ENCODE measurements at regions not wholly inside any gene's neighbourhood (a gene's known extent, or its start where the extent isn't known, plus 50 kb on each side); places are given as distances from the start of the nearest gene placed in this dataset.

DNA sequence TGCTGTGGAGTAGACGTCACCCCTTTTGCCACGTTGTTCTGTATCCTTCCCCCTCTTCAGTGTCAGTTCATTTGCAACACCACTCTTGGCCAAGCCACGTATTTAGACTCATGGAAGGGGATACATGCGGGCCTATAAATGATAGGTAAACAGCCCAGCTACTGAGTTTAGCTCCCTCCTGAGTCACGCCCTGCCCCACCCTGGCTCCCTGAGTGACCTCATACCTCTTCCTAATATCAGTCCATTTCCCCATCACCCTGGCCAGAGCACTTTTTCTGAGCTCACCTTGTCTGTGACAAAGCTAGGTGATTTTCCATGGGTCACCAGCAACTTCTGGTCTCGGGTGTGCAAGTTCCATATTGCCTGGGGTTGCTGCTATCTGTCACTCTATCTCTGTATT, 147.2 kb upstream of the MAF start:
- H3K4me1 Mint-ChIP-seq (ENCODE audit: low read depth in 2 of 2) = no peaks in the 10 kb centered on the region
- no peak for DNase-seq (ENCODE audit: low spot score)

DNA sequence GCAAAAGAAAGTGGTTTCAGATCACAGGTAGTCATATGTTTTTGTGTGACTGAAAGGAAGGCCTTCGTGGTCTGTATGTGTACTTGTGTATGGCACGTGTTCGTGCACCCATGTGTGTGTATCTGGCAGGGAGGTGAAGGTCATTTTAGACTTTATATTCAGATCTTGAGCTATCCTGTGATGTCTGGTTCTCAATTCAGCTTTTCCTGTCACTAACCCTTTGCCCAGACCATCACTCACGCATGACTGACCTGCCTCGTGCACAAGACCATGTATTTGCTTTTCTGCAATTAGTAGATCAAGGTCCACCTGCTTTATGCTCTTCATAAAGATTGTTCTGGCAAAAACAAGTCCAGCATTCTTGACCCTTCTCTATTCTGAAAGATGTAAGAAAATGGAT, 139.7 kb upstream of the MAF start:
- Mint-ChIP-seq H3K27me3 (peaks cover 12 to 46% of the 10 kb centered on the region in 2 donors), H3K27ac (no peak overlapping the region), H3K4me3 (no peak overlapping the region), H3K4me1 (ENCODE audit: low read depth in 2 of 2) (no peaks in the 10 kb centered on the region), H3K36me3 (no peaks in the 10 kb centered on the region), H3K9me3 (no peaks in the 10 kb centered on the region)
- ATAC-seq (no peak), DNase-seq (ENCODE audit: low spot score) (no peak)

More for the DNA sequence above, 147.2 kb upstream of the MAF start:
- Mint-ChIP-seq H3K4me3 (no peak overlapping the region), H3K27ac (no peak overlapping the region), H3K36me3 (peaks cover 5% of the 10 kb centered on the region), H3K27me3 (peaks cover 13 to 41% of the 10 kb centered on the region in 2 donors), H3K9me3 (peaks cover 5% of the 10 kb centered on the region)
- no peak for ATAC-seq

DNA sequence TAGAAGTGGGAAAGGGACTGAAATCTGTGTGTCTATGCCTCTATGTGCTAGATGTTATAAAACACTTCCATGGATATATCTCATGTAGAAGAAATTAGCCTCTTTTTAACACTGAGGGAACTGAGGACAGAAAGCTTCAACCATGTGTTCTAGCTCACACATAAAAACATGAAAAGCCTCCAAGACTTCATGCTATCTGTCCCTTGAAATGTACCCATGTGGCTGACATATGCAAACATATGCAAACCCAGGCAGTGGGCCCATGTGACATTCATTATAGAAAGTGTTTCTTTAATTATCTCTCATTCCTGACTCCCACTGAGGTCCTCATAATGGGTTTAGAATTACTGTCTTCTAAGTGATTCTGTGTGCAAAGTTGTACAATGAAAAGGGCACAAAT, 134.7 kb upstream of the MAF start:
- H3K4me3 Mint-ChIP-seq = no peak overlapping the region
- H3K36me3 Mint-ChIP-seq = no peaks in the 10 kb centered on the region
- no peak overlapping the region for H3K27ac Mint-ChIP-seq
- ATAC-seq = no peak
- peaks cover 28 to 68% of the 10 kb centered on the region in 2 donors for H3K27me3 Mint-ChIP-seq
- no peak for DNase-seq (ENCODE audit: low spot score)
- H3K4me1 Mint-ChIP-seq (ENCODE audit: low read depth in 2 of 2) = peaks cover 0 to 3% of the 10 kb centered on the region in 2 donors
- no peaks in the 10 kb centered on the region for H3K9me3 Mint-ChIP-seq

DNA sequence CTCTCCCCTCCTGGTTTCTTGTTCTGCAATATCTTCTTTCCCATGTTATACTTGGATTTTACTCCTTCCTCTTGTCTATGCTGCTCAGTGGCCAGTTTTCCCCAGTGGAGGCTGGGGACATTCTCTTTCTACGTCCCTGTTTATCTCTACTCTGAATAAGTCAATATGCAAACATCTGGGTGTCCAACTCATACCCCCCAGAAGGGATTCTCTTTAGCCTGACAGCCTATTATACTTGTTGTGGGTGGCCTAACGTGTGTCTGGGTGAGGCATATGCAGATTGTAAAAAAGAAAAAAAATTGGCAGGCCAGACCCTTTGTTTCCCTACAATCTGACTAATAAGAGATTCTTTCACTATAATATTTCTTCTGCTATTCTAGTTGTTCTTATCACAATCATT, 134.2 kb upstream of the MAF start:
- no peak overlapping the region for H3K27ac Mint-ChIP-seq

DNA sequence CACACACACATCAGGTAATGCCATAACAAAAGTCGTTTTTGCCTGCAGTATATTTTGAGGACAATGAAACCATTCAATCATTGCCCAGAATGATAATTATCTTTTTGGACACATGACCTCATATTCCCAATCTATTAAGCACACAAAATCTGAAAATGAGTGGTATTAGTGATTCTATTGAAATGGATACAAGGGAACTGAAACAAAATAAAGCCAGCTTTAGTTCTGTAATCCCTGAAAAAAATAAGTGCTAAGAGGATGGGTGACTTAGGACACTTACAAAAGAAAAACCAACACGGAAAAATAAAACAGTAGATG, 128.3 kb upstream of the MAF start:
- no peak for ATAC-seq
- Mint-ChIP-seq H3K9me3 (no peaks in the 10 kb centered on the region), H3K27me3 (peaks cover 17 to 29% of the 10 kb centered on the region in 2 donors), H3K27ac (no peak overlapping the region), H3K4me1 (ENCODE audit: low read depth in 2 of 2) (peaks cover 0 to 3% of the 10 kb centered on the region in 2 donors), H3K4me3 (no peak overlapping the region), H3K36me3 (no peaks in the 10 kb centered on the region)
- no peak for DNase-seq (ENCODE audit: low spot score)

More for the DNA sequence above, 134.2 kb upstream of the MAF start:
- Mint-ChIP-seq H3K36me3 (no peaks in the 10 kb centered on the region), H3K4me3 (no peak overlapping the region), H3K27me3 (peaks cover 27 to 68% of the 10 kb centered on the region in 2 donors), H3K9me3 (no peaks in the 10 kb centered on the region), H3K4me1 (ENCODE audit: low read depth in 2 of 2) (peaks cover 0 to 3% of the 10 kb centered on the region in 2 donors)
- DNase-seq (ENCODE audit: low spot score) (no peak), ATAC-seq (no peak)

DNA sequence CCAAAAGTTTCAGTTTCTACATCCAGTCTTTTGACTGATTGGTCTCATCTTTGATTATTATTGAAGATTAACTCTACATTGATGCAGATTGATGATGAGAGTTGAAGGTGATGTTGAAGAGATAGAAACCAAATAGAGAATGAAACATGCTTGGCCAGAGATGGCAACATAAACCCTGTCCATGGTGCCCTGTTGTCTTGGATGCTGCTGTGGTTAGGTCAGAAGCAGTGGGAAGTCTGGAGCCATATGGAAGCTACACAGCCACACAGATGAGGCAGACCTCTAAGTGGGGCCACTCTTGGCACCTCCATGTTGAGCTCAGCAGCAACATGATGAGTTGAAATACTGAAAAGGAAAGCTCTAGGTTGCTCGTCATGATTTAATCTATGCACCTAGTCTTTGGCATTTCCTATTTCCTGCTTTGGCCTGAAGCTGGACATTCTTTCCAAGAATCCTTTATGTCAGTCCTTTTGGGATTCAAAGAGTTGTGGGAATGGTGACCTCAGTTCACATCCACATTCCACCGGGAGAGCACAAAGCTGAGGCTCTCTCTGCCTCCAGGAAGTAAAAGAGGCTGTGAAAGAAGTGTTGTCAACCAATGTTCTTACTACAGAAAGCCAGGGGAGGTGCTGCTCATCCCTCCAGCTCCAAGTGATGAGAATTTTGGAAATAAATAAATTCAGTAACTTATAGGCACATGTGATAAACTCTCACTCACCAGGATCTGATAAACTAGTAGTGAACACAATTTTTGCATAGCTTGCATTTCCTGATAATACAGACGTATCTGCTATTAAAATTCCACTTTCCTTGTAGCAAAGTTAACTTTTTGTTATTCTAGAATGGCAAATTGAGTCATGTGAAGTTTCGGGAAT, 127.7 kb upstream of the MAF start:
- no peak for DNase-seq (ENCODE audit: low spot score)
- H3K27ac Mint-ChIP-seq = no peak overlapping the region
- H3K9me3 Mint-ChIP-seq = no peaks in the 10 kb centered on the region
- peaks cover 0 to 3% of the 10 kb centered on the region in 2 donors for H3K4me1 Mint-ChIP-seq (ENCODE audit: low read depth in 2 of 2)
- no peak overlapping the region for H3K4me3 Mint-ChIP-seq
- H3K27me3 Mint-ChIP-seq = peaks cover 15 to 23% of the 10 kb centered on the region in 2 donors
- no peak for ATAC-seq
- no peaks in the 10 kb centered on the region for H3K36me3 Mint-ChIP-seq

DNA sequence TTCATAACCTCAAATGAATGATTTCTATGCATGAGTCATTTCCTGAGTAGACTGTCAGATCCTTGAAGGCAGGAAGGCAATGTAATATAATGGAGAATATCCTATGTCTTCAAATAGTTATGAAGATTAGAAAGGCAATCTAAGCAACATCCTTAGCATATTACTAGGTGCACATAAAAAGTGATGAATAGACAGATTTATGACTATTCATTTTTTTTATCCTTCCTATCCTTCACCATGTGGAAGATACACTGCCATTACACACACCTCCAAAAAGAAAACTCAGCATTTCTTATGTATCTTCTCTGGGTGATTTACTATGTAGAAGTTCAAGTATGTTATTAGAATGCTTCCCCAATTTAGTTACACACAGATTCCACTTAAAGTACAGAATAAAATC, 126.4 kb upstream of the MAF start:
- no peak for DNase-seq (ENCODE audit: low spot score)
- ATAC-seq = no peak
- Mint-ChIP-seq H3K9me3 (peaks cover 6% of the 10 kb centered on the region), H3K27ac (no peak overlapping the region), H3K4me1 (ENCODE audit: low read depth in 2 of 2) (peaks cover 6% of the 10 kb centered on the region in 2 donors), H3K27me3 (peaks cover 15 to 22% of the 10 kb centered on the region in 2 donors), H3K36me3 (no peaks in the 10 kb centered on the region), H3K4me3 (no peak overlapping the region)

DNA sequence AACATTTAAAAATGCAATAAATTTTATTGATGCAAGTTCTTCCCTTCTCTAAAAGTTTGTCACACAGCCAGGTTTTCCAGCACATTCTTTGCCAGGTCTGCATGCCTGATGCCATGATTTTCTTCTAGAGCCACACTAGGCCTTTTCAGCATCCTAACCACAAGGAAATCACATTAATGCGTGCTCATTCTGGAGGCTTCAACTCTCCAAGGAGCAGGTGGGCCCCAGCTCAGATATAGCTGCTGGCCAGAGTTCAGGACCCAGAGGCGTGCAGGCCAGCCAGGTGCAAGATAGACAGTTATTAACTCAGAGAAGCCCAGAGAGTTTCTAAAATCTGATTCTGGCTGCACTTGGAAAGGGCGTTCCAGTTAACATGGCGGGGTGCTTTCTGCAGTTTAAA, 124.5 kb upstream of the MAF start:
- Mint-ChIP-seq H3K4me3 (no peak overlapping the region), H3K9me3 (peaks cover 6% of the 10 kb centered on the region), H3K4me1 (ENCODE audit: low read depth in 2 of 2) (peaks cover 6% of the 10 kb centered on the region in 2 donors), H3K27ac (no peak overlapping the region), H3K27me3 (peaks cover 3 to 6% of the 10 kb centered on the region in 2 donors), H3K36me3 (no peaks in the 10 kb centered on the region)
- DNase-seq (ENCODE audit: low spot score) (no peak), ATAC-seq (no peak)

DNA sequence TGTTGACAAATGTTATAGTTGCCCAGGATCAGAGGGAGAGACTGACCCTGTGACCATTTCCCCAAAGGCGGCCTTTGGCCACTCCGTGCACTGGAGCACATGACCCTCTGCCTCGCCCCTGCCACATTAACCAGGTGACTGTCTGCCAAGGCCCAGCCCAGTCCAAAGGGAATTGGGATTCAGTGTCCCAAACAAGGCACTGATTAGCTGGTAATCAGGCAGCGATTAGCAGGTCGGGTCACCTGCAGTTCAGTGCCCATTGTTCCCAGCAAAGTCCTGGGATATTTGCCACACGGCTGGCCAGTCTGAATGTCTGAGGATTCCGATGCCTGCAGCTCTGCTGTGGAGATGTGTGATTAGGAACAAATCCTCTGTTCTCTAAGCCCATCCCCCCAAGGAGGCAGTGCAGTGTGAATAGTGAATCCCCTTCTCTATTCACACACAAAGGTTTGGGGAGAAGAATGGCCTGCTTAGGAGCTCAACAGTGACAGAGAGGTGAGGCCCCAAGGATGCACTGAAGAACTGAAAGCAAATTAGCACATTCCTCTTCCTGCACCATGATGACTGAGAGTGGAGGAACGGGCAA, 123.1 kb upstream of the MAF start:
- Mint-ChIP-seq H3K4me1 (ENCODE audit: low read depth in 2 of 2) (peaks cover 6% of the 10 kb centered on the region in 2 donors), H3K27ac (no peak overlapping the region), H3K27me3 (peaks cover 9% of the 10 kb centered on the region in 2 donors), H3K4me3 (no peak overlapping the region), H3K9me3 (peaks cover 6% of the 10 kb centered on the region), H3K36me3 (no peaks in the 10 kb centered on the region)
- no peak for ATAC-seq
- DNase-seq (ENCODE audit: low spot score) = no peak

DNA sequence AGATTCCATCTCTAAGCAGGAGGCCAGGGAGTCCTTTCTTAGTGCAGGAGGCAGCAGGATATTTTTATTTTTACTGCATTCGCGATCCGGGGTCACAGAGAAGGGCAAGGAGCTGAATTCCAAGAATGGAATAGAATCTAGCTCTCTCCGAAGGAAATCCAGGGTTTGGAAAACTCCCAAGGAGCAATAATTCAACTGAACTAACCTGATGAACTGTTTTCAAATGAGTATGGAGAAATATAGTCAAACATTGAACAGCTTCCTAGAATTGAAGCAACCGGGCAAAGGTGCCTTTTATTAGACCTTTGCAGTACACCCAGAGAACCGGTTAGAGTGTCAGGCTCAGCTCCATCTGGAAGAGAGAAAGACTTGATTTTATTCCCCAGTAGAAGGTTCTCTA, 120.7 kb upstream of the MAF start:
- Mint-ChIP-seq H3K36me3 (no peaks in the 10 kb centered on the region), H3K27ac (no peak overlapping the region), H3K27me3 (peaks cover 10 to 19% of the 10 kb centered on the region in 2 donors), H3K4me3 (no peak overlapping the region), H3K4me1 (ENCODE audit: low read depth in 2 of 2) (peaks cover 3 to 14% of the 10 kb centered on the region in 2 donors), H3K9me3 (peaks cover 6% of the 10 kb centered on the region)
- DNase-seq (ENCODE audit: low spot score) (no peak), ATAC-seq (no peak)

DNA sequence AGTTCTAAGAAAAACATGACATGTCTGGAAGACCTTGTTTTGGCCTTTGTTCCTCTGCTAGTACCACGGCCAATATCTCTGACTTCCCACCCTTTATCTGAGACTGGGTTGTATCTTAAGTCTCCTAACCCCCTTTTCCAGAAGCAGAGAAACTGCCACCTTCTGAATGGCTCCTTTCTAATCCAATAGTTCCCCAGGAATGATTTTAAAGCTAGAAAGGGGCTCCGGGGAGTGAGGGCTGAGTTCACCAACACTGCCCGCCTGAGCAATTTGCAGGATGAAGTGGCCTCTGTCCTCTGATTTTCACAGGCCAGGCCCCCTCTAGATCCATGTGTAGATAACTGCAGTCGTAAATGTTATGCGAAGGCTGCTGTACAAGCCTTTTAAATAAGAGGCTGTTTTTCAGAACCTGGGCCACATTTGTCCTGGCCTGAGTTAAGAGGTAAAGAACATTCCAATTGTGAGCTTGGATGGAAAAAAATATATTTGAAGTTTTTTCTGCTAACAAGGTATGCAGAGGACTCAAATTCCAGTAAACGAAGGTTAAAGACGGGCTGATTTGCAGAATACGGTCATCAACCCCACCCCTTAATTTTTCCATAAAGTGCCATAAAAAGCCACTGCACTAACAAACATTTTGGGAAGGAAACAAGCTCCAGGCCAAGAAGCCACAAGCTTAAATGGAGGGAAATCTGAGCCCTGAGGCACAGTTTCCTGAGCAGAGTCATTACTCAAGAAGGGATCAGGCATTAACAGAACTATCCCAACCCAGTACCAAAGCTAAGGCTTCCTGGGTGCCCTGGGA, 117.0 kb upstream of the MAF start:
- Mint-ChIP-seq H3K27me3 (peaks cover 16 to 37% of the 10 kb centered on the region in 2 donors), H3K4me3 (no peak overlapping the region), H3K36me3 (no peaks in the 10 kb centered on the region), H3K27ac (peak overlapping the region in 1 of 2 donors; percentile 18), H3K4me1 (ENCODE audit: low read depth in 2 of 2) (peaks cover 3 to 13% of the 10 kb centered on the region in 2 donors), H3K9me3 (peaks cover 6% of the 10 kb centered on the region)
- no peak for DNase-seq (ENCODE audit: low spot score)
- no peak for ATAC-seq

DNA sequence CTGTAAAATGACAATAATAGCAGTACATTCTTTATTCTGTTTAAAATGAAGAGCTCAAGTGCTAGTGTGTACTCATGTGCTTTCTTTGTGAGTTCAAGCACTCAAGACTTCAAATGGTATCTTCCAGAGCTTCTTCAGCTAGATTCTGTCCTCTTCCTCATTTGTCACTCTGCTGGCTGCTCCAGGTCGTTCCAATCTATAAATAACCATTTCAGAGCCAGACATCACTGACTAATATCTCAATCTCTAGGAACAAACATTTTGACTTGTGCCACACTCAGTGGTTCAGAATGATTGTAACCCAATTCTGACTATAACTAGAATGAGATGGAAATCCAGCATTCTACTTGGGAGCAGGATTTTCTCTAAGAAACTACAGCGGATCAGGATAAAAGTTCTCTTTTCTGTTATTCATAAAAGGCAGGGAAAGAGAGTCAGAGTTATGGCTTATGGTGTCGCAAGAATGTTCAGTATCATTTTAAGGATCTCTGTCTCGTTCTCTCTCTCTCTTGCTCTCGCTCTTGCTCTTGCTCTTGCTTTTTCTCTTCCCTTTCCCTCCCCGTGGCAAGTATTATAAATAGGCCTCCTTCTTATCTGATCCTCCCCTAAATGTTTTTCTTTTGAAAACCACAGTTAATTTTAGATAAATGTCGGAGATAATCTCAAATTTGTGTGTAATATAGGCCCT, 116.3 kb upstream of the MAF start:
- H3K27ac Mint-ChIP-seq = peak overlapping the region in 1 of 2 donors; percentile 18
- ATAC-seq (no peak), DNase-seq (ENCODE audit: low spot score) (no peak)
- H3K36me3 Mint-ChIP-seq = no peaks in the 10 kb centered on the region
- H3K9me3 Mint-ChIP-seq = no peaks in the 10 kb centered on the region
- H3K4me3 Mint-ChIP-seq = no peak overlapping the region
- peaks cover 18 to 38% of the 10 kb centered on the region in 2 donors for H3K27me3 Mint-ChIP-seq
- H3K4me1 Mint-ChIP-seq (ENCODE audit: low read depth in 2 of 2) = peaks cover 0 to 8% of the 10 kb centered on the region in 2 donors

DNA sequence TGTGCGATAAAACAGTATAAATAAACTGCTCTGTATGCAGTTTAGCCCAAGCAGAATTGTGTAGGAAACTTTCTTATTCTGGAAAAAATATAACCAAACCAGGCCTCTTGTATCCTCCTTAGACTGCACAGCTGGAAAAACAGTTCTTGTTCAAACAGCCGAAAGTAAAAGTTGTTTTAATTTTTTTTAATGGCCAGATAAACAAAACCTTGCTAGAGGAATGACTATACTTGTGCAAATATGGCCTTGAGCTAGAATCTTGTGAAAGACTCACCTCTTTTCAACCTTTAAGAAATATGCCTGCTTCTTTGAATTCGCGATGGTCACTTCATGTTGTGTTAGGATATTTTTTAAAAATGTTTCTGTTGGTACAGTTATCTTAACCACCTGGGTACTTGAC, 114.5 kb upstream of the MAF start:
- H3K9me3 Mint-ChIP-seq = no peaks in the 10 kb centered on the region
- ATAC-seq (no peak), DNase-seq (ENCODE audit: low spot score) (no peak)
- H3K27ac Mint-ChIP-seq = no peak overlapping the region
- peaks cover 0 to 8% of the 10 kb centered on the region in 2 donors for H3K4me1 Mint-ChIP-seq (ENCODE audit: low read depth in 2 of 2)
- H3K4me3 Mint-ChIP-seq = no peak overlapping the region
- H3K36me3 Mint-ChIP-seq = no peaks in the 10 kb centered on the region
- H3K27me3 Mint-ChIP-seq = peaks cover 18 to 36% of the 10 kb centered on the region in 2 donors

Data from natural killer cell treated with Interleukin-12 subunit alpha and Interleukin-12 subunit beta and Interleukin-15 and Interleukin-18, amount 100 ng/mL, for 72 hours (primary cell).